Activated CD4-positive, alpha-beta T cell treated with anti-CD3 and anti-CD28 coated beads, Interleukin-10, Interleukin-2, amounts not matched to agents 100 ng/mL and 50 ng/mL, durations not matched to agents 16 hours and 8 hours (primary cell): ENCODE measurements at regions not wholly inside any gene's neighbourhood (a gene's known extent, or its start where the extent isn't known, plus 50 kb on each side); places are given as distances from the start of the nearest gene placed in this dataset.

Source experiments
- DNase-seq: peaks from one replicate; pipeline ENCODE4 v3.0.0-alpha.2; 2020

DNA sequence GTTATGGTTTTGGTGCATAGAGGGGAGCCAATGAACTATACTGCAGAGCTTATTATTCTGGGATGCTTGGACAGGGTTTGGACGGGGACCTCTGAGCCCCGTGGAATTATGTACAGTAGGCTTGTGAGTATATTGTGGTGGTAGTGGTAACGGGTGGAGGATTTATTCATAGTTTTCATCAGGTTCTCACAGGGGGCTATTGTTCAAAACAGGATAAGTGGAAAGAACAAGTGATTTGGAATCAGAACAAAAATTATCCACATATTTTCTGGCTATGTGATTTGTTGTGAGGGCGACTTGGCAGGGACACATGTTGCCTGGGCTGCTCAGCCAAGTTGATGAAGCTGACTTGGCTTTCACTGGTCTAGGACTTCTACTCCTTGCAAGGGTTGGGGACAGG, 64.6 kb upstream of the ELOVL5 start:
- DNase-seq = no peak

DNA sequence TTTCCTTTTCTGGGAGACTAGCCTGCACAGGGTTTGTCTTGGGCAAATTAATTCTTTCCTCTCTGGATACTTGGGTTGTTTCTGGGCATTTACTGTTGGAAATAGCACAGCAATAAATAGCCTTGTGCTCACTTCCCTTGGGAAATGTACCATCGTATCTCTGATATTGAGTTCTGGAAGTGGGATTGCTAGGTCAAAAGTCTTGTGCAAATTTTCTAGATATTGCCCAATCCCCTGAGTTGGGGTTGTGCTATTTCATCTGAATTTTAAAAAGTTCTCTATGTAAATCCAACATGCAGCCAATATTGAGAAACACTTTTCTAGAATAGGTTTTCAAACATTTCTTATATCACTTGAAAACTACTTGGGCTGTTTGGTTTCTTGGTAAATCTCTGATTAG, 64.0 kb upstream of the ELOVL5 start:
- DNase-seq = no peak

DNA sequence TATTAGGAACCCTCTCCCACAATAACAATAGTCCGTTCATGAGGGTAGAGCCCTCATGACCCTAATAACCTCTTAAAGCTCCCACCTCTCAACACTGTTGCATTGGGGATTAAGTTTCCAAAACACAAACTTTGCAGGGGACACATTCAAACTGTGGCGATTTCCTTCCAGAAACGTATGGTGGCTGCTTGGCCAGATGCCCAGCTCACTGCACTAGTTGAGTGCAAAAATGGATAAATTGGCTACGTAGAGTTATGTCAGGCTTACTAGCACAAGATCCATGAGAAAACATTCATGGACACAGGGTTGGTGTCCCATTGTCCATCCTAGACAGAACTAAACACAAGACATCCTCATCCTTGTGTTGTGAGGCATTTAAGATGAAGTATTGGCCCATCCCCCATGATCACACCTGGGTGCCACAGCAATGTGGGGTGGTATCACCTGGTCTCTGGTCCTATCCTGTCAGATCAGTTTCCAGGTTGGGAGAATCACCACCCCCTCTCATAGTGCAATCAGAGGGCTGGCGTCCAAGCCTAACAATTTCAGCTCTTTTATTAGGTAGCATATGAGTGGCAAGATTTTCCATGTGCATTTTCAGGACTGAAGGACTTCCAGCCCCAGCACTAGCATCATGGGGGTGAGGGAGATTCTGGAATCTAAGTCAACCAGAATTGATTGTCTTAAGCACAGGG, 63.4 kb upstream of the ELOVL5 start:
- no peak for DNase-seq

DNA sequence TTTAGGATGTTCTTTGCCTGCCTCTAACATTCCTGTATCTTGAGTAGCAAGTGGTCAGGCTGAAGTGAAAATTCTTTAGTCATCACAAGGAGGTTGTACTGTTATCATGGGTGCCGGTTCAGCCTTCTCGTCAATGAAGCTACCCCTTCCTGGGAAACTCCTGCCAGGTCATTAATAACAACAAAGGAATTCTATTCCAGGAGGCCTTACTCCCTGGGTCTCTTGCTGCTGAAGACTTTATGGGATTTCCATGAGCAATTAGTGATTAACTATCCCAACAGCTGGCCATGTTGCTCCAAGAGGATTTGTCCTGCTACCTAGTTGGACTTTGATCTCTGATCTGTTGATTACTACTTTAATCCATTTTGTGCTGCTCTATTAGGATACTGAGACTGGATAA, 62.7 kb upstream of the ELOVL5 start:
- no peak for DNase-seq

DNA sequence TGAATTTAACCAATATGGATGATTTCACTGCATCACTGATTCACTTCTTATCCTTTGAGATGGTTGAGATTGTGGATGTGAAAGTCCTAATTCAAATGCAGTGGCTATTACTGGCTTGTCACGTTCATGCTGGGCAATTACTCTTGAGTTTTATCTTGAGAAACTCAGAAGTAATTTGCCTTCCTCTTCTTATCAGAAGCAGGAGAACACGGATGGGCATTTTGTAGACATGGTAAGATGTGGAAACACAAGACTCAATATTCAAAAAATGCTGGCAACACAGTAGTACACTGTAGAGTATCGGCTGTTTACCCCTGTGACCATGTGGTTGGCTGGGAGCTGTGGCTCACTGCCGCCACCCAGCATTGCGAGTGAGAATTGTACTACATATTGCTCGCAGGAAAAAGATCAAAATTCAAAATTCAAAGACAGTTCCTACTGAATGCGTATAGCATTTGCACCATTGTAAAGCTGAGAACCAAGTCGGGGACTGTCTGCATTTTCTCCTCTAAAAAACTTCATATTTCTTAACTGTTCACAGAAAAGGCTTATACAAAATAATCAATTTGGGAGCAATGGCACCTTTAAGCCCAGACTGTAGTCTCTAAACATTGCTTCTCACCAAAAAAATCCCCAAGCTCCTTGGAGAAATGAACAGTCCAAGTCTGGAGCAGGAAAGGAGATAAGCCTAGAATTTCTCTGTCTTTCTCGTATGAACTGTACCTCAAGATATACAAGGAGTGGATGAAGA, 61.9 kb upstream of the ELOVL5 start:
- DNase-seq = peak; percentile 66

DNA sequence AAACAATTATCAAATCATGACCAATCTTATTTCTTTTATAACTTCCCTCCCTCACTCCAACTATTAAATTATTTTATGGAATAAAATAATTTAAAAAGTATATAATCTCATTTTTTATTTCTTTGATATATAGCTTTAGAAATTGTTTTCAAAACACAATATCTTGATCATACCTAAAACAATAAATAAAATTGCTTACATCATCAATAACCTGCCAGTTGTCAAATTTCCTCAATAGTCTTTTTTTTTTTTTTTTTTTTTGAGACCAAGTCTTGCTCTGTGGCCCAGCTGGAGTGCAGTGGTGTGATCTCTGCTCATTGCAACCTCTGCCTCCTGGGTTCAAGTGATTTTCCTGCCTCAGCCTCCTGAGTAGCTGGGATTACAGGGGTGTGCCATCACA, 60.1 kb upstream of the ELOVL5 start:
- DNase-seq = no peak

DNA sequence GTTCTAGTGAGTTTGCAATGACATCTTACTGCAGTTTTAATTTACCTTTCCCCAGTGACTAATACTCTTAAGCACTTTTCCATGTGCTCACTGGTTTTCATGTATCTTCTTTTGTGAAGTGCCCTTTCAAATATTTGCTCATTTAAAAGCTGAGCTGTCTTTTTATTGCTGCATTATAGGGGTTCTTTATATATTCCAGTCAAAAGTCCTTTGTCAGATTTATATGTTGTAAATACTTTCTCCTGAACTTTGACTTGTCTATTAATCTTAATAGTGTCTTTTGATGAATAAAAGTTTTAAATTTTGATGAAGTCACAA, 50.2 kb upstream of the ELOVL5 start:
- no peak for DNase-seq

DNA sequence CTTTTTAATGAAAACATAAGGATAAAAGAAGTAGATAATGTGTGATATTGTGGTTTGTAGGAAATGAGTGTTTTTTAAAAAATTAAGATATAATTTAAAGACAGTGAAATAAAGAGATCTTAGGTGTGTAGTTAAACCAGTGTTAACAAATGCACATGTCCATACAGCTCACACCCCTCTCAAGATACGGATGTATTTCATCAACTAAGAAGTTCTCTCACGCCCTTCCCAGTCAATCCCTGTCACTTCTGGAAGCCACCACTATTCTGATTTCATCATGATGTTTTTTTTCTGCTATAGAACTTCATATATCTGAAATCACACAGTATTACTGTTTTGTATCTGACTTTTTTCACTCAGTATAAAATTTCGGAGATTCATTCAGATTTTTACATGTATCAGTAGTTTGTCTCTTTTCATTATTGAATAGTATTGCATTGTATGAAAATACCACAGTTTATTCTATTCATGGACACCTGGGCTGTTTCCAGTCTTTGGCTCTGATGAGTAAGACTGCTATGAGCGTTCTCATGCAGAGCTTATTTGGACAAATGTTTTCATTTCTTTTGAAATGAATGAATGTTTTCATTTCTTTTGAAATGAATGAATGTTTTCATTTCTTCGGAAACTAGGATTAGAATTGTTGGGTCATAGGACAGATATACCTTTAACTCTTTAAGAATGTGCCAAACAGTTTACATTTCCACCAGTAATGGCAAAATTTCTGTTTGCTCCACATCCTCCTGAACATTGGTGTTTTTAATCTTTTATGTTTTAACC, 49.7 kb upstream of the ELOVL5 start:
- DNase-seq = no peak
